Kidney glomerular epithelial cell (primary cell): ENCODE measurements at regions not wholly inside any gene's neighbourhood (a gene's known extent, or its start where the extent isn't known, plus 50 kb on each side); places are given as distances from the start of the nearest gene placed in this dataset.
"Not testable (repeated sequence)": the region's sequence is repeated elsewhere in the genome, so short reads cannot be mapped to it uniquely, and the experiment has no call there.

Experiments
- DNase-seq: peaks from one replicate; lab custom pipeline; 2025; lab: John Stamatoyannopoulos, UW

DNA sequence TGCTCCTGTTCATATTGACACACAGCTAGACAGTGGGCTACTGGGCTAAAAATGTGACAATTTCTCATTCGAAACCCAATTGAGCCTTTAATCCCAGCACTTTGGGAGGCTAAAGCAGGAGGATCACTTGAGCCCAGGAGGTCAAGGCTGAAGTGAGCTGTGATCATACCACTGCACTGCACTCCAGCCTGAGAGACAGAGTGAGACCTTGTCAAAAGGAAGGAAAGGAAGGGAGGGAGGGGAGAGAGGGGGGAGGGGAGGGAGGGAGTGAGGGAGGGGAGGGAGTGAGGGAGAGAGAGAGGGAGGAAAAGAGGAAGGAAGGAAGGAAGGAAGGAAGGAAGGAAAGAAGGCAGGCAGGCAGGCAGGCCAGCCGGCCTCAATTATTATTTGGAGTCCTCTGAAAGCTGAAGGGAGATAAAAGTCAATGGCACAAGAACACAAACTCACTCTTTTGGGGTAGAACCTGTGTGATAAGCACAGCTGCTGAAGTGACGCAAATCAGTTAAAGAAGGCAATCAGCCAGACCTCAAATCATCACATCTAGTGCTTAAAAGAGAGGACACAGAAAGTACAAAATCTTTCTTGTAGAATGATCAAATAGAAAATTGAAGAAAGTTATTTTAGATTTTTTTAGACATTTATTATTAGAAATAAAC is 98.1 kb downstream of the CCDC71L start:
- DNase-seq: no peak

DNA sequence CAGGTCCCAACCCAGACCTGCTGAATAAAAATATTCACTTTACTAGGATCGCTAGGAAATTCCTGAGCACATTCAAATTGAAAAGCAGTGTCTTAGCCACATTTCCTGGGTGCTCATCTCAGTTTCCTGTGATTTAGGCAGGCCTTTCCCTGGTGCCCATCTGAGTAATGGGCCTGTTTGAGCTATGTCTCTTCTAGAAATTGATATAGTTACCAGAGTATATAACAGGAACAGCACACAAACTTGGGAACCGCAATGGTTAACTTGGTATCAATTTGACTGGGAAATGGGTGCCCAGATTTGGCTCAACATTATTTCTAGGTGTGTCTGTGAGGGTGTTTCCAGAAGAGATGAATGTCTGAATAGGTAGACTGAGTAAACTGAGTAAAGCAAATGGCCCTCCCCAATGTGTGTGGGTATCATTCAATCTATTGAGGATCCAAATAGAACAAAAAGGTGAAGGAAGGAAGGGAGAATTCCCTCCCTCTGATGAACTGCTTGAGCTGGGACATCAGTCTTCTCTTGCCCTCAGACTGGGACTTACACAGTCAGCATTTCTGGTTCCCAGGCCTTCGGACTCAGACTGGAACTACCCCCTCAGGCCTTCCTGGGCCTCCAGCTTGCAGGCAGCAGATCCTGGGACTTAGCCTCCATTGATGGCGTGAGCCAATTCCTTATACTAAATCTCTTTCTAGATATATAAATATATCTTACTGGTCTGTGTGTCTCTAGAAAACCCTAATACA is 99.1 kb downstream of the CCDC71L start:
- no peak for DNase-seq

DNA sequence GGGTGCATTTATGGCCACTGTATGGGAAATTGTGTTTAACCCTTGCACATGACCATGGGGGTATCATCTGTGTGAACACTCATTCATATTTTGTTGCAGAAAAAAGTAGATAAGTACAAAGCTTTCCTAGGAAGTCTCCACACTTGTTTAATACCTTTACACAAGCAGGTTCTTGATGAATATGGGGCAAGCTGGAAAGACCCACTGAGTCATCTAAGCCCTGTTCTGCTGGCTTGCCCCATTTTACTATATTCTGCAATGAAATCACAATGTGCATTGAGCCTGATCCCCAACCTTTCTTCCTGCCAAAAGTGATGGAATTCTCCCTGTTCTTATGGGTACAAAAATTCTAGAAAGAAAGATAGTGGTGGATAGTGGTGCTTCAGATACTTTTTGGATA is 99.8 kb downstream of the CCDC71L start:
- no peak for DNase-seq

DNA sequence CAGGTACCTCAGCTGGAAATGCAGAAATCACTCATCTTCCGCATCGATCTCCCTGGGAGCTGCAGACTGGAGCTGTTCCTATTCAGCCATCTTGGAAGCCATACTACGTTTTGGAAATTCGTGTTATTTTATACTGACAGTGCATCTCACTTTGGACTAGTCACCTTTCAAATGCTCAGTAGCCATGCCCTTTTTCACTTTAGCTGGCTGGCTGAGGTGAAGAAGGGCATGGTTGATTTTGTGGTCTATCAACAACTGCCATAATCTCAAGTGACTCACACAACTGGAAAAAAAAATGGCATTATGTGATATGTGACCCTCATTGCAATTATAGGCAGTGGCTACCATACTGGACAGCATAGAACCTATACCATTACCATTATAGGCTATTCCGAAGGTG is 100.5 kb downstream of the CCDC71L start:
- DNase-seq: no peak

DNA sequence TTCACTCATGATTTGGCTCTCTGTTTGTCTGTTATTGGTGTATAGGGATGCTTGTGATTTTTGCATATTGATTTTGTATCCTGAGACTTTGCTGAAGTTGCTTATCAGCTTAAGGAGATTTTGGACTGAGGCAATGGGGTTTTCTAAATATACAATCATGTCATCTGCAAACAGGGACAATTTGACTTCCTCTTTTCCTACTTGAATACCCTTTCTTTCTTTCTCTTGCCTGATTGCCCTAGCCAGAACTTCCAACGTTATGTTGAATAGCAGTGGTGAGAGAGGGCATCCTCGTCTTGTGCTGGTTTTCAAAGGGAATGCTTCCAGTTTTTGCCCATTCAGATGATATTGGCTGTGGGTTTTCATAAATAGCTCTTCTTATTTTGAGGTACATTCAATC is 104.7 kb downstream of the CCDC71L start:
- not testable (repeated sequence) for DNase-seq

DNA sequence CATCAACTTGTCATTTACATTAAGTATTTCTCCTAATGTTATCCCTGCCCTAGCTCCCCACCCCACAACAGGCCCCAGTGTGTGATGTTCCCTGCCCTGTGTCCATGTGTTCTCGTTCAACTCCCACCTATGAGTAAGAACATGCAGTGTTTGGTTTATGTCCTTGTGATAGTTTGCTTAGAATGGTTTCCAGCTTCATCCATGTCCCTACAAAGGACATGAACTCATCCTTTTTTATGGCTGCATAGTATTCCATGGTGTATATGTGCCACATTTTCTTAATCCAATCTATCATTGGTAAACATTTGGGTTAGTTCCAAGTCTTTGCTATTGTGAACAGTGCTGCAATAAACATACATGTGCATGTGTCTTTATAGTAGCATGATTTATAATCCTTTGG is 106.3 kb downstream of the CCDC71L start:
- not testable (repeated sequence) for DNase-seq

DNA sequence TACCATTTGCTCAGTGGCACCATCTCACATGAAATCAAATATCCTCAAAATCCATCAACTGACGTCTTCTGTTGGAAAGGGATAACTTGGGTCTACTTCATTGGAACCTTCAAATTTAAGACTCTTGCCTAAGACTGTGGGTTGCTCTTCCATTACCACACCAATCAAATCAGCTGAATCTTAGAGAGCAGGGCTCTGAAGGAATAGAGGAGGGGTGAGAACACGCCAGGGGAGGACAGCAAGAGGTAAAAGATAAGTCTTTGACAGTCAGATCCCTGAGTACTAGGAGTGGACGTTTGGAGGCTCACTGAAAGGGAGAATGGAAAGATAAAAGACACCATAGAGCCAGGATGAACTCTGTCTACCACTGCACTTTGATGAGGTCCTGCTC is 107.5 kb downstream of the CCDC71L start:
- no peak for DNase-seq

DNA sequence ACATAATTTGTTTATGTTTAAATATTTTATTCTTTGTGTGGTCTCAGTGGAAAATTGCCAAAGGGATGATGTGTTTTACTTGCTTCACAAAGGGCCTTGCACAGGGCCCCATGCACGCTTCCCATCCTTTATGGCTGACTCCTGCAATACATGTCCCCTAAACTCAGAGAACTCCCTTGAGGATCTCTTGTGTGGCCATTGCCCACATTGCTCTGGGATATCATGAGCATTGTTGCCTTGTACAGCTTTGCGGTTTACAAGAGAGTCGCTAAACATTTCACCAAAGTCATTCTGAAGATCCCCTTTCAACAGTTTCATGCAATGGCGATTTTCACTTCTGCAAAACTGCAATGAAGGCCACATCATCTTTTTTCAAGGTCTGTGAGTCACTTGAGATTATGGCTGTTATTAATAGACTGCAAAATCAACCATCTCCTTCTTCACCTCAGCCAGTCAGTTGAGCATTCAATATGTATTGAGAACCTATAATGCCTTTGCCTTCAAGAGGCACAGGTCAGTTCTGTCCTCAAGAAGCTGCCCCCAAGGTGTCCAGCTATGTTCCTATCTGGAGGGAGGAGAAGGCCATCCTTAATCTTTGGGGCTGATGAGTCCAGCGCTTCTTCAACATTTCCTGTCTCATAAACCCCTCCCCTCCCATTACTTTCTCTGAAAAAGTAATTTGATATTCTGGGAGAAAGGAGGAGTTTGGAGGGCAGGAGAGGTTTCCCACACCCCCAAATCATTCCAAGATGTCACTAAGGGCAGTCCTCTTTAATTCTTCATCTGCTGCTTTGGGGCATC is 108.1 kb downstream of the CCDC71L start:
- DNase-seq: no peak

DNA sequence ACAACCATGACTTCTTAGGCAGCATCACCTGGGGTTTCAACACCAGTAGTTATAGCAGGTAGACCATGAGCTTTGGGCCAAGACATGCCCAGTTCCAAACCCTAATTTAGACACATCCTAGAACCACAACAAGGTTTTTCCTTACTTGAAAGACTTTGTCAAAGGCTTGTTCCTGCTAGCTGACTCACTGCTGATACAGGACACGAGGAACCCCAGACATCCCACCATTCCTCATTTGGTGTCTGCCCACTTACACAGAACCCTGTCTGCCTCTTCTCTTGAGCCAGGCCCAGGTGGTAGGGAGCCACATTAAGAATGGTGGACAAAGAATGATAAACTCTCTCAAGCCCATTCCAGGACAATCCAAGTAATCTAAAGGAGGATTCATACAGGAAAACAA is 109.0 kb downstream of the CCDC71L start:
- DNase-seq: no peak

DNA sequence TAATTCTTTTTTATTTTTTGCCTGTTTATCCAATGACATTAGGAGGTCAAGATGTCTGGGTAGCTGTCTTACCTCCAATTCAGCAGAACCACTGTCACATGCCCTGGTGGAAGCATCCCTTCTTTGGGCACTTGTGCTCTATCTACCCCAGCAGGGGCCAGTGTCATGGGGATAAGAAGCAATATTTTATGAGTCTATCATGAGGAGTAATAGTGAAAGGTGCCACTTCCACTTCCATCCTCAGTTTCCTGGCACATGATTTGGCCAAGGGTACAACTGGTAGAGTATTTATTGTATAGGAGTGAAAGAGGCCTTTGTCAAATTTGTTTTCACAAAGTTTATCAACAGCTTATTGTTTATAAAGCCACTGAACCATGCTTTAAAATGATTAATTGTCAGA is 112.5 kb downstream of the CCDC71L start:
- DNase-seq: no peak

DNA sequence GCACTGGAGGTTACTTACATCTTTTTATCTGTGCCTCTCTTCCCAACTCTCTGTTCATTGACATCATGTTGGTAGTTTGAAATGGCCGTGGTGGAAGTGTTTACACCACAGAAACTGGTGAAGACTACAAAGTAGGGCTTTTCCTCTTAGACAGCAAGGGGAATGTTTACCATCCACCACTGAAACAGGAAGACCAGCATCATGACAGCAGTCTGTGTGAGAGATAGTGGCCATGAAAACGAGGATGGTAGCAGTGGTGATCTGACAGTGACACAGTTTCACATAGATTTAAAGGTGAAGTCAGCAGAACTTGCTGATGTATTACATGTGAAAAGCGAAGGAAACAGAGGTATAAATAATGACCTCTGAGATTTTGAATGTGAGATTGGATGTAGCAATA is 115.7 kb downstream of the CCDC71L start:
- DNase-seq: no peak

DNA sequence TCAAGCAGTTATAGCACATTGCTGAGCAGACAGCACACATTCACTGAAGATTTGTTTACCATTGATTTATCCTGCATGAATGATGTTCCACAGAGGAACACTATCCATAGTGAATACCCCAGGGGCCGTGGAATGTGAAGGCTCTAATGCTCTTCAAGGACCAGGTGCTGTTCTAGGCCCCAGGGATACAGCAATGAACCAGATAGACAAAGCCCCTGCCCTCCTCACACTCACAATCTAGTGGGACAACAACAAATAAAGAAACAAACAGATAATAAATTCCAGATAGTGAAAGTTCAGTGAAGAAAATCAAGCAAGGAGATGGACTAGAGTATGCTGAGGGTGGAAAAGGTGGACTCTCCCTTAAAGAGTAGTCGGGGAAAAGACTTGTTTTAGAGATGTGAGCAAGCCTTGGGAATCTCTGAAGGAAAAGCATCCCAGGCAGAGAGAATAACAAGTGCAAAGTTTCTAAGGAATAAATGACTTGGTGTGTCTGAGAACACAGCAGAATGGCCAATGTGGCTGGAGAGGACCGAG is 117.7 kb downstream of the CCDC71L start:
- no peak for DNase-seq

DNA sequence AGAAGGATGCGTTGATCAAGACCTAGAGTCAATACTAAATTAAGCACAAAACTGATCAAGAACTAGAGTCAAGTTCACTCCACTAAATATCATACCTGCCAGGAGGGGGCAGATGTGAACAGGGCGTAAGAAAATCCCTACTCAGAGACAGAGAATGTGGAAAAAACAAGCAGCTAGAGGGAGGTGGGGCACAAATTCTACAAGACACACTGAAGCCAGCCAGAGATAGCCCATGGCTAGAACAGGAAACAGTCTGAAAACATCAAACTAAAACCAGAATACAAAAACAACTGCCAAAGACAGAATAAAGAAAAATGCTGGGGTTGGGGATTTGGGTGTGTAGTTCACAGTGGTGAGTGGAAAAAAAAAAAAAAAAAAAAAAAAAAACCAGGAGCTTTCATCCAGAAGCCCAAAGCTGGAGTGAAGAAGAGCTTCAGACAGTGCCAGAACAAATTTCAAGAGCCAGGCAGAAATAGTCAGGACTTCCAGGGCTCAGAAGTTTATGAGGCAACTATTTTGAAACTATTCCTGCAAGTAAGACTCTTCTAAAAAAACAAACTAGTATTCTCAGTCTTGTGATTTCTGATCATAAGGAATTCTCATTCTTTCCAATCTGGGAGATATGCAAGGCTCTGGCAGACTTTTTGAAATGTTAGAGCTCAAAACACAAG is 118.3 kb downstream of the CCDC71L start:
- peak; percentile 87 for DNase-seq

DNA sequence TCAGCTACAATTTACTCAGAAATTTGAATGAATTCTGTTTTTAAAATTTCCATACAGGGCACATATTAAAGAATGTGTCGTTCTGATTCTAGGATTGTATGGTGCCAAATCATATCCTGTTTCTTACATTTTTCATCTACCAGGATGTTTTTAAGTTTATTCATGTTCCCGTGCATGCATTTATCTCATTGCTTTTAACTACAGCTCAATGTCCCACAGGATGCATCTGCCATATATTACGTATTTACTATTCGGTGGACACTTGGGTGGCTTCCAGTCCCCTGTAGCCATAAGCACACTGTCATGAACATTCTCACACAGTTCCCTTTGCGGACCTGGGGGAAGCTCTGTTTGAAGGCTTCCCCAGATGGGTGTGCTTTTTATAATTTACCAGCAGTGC is 122.3 kb downstream of the CCDC71L start:
- no peak for DNase-seq

DNA sequence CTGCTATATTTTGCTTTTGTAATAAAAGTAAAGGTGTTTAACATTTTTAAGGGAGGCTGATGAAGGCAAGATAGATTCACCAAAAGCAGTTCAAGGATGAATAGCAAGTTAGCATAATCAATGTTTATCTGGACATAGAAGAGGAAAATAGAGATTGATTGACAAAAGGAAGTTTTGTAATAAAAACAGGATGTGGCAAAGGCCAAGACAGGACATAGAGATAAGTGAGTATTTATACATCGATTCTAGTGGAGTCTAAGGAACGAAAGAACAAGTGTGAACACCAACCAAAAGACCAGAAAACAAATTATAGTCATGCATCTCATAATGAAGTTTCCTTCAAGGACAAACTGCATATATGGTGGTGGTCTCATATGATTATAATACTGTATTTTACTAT is 123.8 kb downstream of the CCDC71L start:
- no peak for DNase-seq

DNA sequence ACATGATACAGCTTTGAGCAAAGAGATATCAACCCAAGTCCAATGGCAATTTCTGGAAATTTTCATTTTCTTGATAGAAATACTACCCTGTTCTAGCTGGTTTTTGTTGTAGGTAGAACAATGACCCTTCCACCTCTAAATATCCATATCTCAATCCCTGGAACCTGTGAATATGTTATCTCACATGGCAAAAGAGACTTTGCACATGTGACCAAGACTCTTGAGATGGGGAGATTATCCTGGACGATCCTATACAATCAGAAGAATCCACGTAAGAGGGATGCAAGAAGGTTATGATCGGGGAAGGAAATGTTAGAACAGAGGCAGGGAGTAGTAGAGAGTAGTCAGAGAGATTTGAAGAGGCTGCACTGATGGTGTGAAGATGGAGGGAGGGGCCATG is 124.9 kb downstream of the CCDC71L start:
- DNase-seq: no peak

DNA sequence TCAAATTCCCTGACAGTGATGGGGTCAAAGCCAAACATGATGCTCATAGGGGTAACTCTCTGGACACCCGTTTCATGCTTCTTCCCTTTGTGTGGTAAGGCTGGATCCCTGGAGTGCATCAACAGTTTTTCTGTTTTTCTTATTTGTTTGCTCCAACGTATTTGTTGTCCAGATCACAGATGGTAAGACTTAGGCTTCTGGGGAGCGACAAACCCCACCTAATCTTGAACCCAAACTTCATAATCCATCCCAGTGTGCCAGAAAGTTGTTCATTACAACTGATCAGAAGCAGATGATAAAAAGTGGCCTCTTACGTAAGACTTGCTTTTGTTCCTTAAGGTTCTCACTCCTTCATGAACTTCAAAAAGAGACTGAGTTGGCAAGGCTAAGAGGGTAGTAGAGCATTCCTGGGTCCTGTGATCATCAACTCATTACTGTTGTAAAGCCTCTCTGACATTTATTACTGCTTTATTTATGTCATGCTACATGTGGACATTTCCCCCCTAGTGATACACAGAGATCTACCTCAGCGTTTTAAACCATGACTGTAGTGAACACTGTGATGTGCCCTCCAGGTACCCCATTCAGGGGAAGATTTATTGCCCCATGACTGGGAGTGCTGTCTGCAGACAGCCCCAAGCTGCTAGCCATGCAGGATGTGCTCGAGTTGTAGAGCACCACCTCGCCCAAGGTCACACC is 125.6 kb downstream of the CCDC71L start:
- no peak for DNase-seq

DNA sequence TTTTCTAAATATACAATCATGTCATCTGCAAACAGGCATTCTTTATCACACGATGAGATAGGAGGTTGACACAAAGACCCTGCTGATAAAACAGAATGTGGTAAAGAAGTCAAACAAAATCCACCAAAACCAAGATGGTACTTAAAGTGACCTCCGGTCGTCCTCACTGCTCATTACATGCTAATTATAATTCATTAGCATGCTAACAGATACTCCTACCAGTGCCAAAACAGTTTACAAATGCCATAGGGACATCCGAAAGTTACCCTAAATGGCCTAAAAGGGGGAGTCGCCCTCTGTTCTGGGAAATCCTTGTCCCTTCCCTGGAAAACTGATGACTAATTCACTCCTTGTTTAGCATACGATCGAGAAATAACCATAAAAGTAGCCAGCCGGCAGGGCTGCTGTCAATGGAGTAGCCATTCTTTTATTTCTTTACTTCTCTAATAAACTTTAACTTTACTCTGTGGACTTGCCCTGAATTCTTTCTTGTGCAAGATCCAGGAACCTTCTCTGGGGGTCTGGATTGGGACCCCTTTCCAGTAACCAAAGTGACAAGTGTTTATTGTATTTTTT is 126.6 kb downstream of the CCDC71L start:
- DNase-seq: no peak

DNA sequence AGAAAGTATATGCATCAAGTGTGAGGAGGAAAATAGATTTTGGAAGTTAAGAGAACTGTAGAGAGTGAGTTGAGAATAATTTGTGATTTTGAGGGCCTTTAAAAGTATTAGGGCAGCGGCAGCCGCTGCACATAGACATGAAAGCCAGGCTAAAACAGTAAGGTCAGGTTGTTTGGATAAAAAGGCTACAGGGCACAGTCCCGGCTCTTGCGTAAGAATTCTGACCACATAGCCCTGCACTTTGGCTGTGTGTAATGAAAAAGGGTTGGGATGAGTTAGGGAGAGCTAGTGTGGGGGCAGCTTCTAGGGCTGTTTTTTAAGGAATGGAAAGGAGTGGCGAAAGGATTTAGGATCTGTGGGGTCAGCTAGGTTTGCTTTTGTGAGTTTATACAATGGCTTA is 130.8 kb downstream of the CCDC71L start:
- DNase-seq: not testable (repeated sequence)

DNA sequence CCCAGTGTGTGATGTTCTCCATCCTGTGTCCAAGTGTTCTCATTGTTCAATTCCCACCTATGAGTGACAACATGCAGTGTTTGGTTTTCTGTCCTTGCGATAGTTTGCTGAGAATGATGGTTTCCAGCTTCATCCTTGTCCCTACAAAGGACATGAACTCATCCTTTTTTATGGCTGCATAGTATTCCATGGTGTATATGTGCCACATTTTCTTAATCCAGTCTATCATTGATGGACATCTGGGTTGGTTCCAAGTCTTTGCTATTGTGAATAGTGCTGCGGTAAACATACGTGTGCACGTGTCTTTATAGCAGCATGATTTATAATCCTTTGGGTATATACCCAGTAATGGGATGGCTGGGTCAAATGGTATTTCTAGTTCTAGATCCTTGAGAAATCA is 134.3 kb downstream of the CCDC71L start:
- DNase-seq: not testable (repeated sequence)

DNA sequence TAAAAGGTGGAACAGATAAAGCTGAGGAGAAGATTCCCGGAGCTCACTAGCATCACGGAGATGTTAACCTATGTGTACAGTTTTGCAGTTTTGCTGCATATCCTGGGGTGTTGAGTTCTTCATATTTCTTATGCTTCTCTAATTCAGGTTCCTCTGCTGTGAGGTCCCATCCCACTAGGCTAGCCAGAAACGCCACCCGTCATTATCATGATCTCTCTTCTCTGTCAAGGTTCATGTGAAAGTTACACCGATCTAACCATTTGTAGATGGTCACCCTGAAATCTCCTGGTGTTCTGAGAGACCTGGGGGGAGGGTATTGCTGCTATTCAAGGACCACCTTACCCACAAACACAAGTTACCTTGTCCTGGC is 136.3 kb downstream of the CCDC71L start:
- DNase-seq: no peak
